ENCODE measurements at regions not wholly inside any gene's neighbourhood (a gene's known extent, or its start where the extent isn't known, plus 50 kb on each side); places are given as distances from the start of the nearest gene placed in this dataset.
"Not testable (repeated sequence)": the region's sequence is repeated elsewhere in the genome, so short reads cannot be mapped to it uniquely, and the experiment has no call there.

DNA sequence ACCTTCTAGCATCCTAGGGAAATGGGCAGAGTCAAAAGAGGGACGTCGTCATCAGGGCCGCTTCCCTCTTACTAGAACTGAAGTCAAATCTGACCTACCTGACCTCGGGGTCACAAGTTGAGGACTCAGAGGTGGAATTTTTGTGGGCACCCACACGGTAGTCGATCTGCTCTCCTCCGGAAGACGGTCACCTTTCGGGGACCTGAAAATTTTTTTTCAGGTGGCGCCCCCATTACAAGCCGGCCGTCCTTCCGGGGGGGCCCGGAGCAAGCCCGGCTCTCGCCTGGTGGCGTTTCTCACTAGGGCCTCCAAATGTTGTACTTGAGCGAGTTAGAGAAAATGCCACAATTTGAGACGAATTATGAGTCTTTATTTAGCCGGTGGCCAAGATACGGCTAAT, 157.5 kb upstream of the FRG2C start:
- TF ChIP-seq, protein P1, sequence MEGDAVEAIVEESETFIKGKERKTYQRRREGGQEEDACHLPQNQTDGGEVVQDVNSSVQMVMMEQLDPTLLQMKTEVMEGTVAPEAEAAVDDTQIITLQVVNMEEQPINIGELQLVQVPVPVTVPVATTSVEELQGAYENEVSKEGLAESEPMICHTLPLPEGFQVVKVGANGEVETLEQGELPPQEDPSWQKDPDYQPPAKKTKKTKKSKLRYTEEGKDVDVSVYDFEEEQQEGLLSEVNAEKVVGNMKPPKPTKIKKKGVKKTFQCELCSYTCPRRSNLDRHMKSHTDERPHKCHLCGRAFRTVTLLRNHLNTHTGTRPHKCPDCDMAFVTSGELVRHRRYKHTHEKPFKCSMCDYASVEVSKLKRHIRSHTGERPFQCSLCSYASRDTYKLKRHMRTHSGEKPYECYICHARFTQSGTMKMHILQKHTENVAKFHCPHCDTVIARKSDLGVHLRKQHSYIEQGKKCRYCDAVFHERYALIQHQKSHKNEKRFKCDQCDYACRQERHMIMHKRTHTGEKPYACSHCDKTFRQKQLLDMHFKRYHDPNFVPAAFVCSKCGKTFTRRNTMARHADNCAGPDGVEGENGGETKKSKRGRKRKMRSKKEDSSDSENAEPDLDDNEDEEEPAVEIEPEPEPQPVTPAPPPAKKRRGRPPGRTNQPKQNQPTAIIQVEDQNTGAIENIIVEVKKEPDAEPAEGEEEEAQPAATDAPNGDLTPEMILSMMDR (IDR thresholded peaks at IDR 0.05), result no peak
- Mint-ChIP-seq H3K4me1 (ENCODE audit: low read depth) (peaks cover 9% of the 10 kb centered on the region), H3K27me3 (ENCODE audit: low read depth) (no peaks in the 10 kb centered on the region), H3K27ac (ENCODE audit: unreplicated experiment) (no peak overlapping the region), H3K9me3 (ENCODE audit: low read depth) (peaks cover 15% of the 10 kb centered on the region), H3K36me3 (ENCODE audit: low read depth) (peaks cover 1% of the 10 kb centered on the region), H3K4me3 (ENCODE audit: unreplicated experiment) (no peak overlapping the region)
- DNase-seq (ENCODE audit: low spot score), result no peak

DNA sequence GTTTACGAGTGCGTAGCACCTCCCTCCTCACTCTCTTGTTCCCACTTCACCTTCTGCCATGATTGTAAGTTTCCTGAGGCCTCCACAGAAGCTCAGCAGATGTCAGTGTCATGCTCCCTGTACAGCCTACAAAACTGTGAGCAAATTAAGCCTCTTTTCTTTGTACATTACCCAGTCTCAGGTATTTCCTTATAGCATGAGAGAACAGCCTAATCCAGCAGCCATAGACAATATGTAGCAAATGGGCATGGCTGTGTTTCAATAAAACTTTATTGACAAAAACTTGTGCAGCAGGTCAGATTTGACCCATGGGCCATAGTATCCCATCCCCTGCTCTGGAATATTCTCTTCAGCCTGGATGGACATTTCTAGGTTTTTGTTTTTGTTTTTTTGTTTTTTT, 156.2 kb upstream of the FRG2C start:
- not testable (repeated sequence) for DNase-seq (ENCODE audit: low spot score); H3K4me3 Mint-ChIP-seq (ENCODE audit: unreplicated experiment); H3K4me1 Mint-ChIP-seq (ENCODE audit: low read depth); H3K27ac Mint-ChIP-seq (ENCODE audit: unreplicated experiment); H3K27me3 Mint-ChIP-seq (ENCODE audit: low read depth); H3K36me3 Mint-ChIP-seq (ENCODE audit: low read depth)
- H3K9me3 Mint-ChIP-seq (ENCODE audit: low read depth), result peaks cover 21% of the 10 kb centered on the region

DNA sequence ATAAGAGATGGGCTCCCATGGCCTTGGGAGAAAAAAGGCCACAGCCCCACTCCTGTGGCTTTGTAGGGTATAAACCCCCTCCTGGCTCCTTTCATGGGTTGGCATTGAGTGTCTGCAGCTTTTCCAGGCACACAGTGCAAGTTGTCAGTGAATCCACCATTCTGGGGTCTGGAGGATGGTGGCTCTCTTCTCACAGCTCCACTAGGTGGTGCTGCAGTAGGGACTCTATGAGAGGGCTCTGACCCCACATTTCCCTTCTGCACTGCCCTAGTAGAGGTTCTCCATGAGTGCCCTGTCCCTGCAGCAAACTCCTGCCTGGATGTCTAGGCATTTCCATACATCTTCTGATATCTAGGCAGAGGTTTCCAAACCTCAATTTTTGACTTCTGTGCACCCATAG, 136.5 kb upstream of the FRG2C start:
- H3K27ac Mint-ChIP-seq (ENCODE audit: unreplicated experiment); H3K36me3 Mint-ChIP-seq (ENCODE audit: low read depth); H3K4me1 Mint-ChIP-seq (ENCODE audit: low read depth); H3K27me3 Mint-ChIP-seq (ENCODE audit: low read depth); DNase-seq (ENCODE audit: low spot score); H3K4me3 Mint-ChIP-seq (ENCODE audit: unreplicated experiment): not testable (repeated sequence)
- H3K9me3 Mint-ChIP-seq (ENCODE audit: low read depth), result peaks cover 39% of the 10 kb centered on the region

DNA sequence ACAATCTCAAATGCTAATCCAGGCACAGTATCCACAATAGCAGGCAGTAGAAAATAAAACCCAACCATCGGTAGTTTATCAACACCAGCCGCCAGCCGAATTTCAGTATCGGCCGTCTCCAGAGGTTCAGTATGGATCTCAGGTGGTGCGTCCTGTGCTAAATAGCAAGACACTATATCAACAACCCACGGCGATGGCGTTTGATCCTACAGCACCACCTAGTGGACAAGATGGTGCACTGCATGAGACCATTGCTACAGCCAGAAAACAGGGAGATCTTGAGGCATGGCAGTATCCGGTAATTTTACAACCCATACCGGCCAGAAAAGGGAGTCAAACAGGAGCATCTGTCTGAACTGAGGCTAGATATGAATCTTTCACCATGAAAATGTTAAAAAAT, 112.0 kb upstream of the FRG2C start:
- DNase-seq (ENCODE audit: low spot score), result not testable (repeated sequence)

DNA sequence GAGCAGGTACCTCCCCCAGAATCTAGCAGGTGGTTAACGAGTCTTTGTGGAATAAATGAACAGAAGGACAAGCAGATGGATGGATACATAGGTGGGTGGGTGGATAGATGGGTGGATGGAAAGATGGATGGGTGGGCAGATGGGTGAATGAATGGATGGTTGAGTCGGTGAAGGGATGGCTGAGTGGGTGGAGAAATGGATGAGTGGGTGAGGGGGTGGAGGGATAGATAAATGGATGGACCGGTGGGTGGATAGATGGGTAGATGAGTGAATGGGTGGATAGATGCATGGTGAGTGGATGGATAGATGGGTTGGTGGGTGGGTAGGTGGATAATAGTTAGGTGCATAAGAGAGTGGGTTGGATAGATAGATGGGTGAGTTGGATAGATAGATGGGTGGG, 99.7 kb upstream of the FRG2C start:
- H3K36me3 Mint-ChIP-seq (ENCODE audit: low read depth); H3K4me1 Mint-ChIP-seq (ENCODE audit: low read depth); H3K27ac Mint-ChIP-seq (ENCODE audit: unreplicated experiment); H3K9me3 Mint-ChIP-seq (ENCODE audit: low read depth); H3K4me3 Mint-ChIP-seq (ENCODE audit: unreplicated experiment); DNase-seq (ENCODE audit: low spot score): not testable (repeated sequence)
- H3K27me3 Mint-ChIP-seq (ENCODE audit: low read depth), result peaks cover 19% of the 10 kb centered on the region

More for the DNA sequence above, 112.0 kb upstream of the FRG2C start:
- not testable (repeated sequence) for H3K27me3 Mint-ChIP-seq (ENCODE audit: low read depth); H3K4me1 Mint-ChIP-seq (ENCODE audit: low read depth); H3K27ac Mint-ChIP-seq (ENCODE audit: unreplicated experiment); H3K4me3 Mint-ChIP-seq (ENCODE audit: unreplicated experiment); H3K36me3 Mint-ChIP-seq (ENCODE audit: low read depth)
- TF ChIP-seq, protein P1 (IDR thresholded peaks at IDR 0.05), result peak; percentile 68
- peaks cover 40% of the 10 kb centered on the region for H3K9me3 Mint-ChIP-seq (ENCODE audit: low read depth)

DNA sequence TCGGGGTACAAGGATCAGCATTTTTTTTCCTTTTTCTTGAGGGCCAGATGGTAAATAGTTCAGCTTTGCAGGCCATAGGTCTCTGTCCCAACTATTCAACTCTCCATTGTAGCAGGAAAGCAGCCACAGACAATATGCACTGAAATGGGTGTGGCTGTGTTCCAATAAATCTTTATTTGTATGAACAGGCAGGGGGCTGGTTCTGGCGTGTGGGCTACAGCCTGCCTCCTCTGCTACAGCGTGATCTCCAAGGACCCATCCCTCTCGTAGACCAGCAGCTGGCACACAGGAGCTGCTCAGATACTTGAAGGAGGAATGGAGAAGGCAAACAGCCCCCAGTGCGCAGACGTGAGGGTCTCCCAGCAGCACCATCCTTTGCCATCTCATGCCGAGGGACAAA, 91.8 kb upstream of the FRG2C start:
- not testable (repeated sequence) for DNase-seq (ENCODE audit: low spot score); H3K27ac Mint-ChIP-seq (ENCODE audit: unreplicated experiment); H3K36me3 Mint-ChIP-seq (ENCODE audit: low read depth); H3K4me3 Mint-ChIP-seq (ENCODE audit: unreplicated experiment); H3K27me3 Mint-ChIP-seq (ENCODE audit: low read depth); H3K9me3 Mint-ChIP-seq (ENCODE audit: low read depth); H3K4me1 Mint-ChIP-seq (ENCODE audit: low read depth)

DNA sequence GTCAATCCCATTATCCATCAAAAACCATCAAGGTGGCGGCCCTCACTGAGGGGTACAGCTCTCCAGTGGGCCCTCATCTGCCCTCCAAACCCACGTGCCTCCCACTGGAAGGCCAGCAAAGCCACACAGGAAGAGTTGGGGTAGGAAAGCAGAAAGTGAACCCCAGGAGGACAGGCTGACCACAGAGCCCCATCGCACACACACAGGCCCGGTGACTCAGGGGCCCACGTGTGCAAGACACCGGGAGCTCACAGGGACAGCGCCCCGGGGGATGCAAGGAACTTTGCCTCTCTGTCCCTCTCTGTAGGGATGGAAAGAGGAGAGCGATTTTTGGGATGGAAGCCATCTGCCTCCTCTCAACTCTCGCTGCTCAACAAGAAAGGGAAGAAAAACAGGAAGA, 85.0 kb upstream of the FRG2C start:
- H3K27me3 Mint-ChIP-seq (ENCODE audit: low read depth), result peaks cover 34% of the 10 kb centered on the region
- H3K4me3 Mint-ChIP-seq (ENCODE audit: unreplicated experiment), result peak overlapping the region; percentile 62
- H3K9me3 Mint-ChIP-seq (ENCODE audit: low read depth); H3K4me1 Mint-ChIP-seq (ENCODE audit: low read depth); H3K27ac Mint-ChIP-seq (ENCODE audit: unreplicated experiment); H3K36me3 Mint-ChIP-seq (ENCODE audit: low read depth); DNase-seq (ENCODE audit: low spot score): not testable (repeated sequence)

DNA sequence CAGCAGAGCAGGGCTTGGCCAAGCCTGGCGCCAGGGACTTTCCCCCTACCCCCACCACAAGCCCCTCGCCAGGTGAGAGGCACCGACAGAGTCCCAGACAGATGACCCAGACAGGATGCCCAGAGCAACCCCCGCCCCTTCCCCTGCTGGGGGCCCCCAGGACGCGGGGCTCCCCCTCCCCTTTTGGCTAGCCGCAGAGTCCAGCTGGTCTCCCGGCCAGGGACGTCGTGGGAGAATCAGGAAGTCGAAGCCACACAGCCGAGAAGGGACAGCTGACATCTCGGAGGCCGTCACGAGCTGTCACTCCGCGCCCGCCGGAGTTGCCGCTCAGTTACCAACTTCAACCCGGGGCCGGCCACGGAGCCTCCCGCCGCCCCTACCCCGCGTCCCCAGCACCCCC, 84.6 kb upstream of the FRG2C start:
- peaks cover 34% of the 10 kb centered on the region for H3K27me3 Mint-ChIP-seq (ENCODE audit: low read depth)
- H3K4me3 Mint-ChIP-seq (ENCODE audit: unreplicated experiment), result peak overlapping the region; percentile 62

More for the DNA sequence above, 84.6 kb upstream of the FRG2C start:
- not testable (repeated sequence) for H3K9me3 Mint-ChIP-seq (ENCODE audit: low read depth); H3K4me1 Mint-ChIP-seq (ENCODE audit: low read depth); H3K36me3 Mint-ChIP-seq (ENCODE audit: low read depth); DNase-seq (ENCODE audit: low spot score); H3K27ac Mint-ChIP-seq (ENCODE audit: unreplicated experiment)

All from chondrocyte (in vitro differentiated cells).